ENCODE measurements at regions not wholly inside any gene's neighbourhood (a gene's known extent, or its start where the extent isn't known, plus 50 kb on each side); places are given as distances from the start of the nearest gene placed in this dataset.

DNA sequence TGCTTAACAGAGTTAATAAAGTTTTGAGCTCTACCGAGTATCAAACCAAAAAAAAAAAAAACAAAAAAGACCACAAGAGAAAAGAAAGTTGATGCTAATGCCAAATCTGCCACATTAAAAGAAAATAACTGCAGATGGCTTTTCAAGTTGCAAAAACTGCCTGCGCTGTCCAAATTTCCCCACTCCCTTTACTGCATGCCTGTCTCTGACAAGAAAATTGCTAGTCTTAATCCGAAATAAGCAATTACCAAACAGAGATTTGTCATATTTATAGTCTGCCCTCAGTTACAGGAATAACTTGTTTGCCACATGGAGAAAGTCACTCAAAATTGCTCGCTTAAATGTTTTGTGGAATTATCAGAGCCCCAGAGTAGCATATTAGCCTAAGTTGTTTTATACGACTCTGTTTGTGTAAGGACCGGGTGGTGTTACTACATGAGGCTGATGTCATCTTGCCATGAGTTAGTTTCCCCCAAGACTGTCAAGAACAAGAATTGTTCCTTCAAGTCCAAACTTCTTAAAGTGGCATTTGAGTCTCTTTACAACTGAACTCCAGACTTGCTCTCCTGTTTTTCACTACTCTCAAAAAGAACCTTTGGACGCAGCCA lies 160.9 kb downstream of the CEP120 start:
- H3K36me3 ChIP-seq (ENCODE audit: control insufficient read depth in 4 of 4, insufficient read depth in 4 of 4, low read length in 4 of 4), result no peaks in the 10 kb centered on the region
- no peak overlapping the region for H3K4me3 ChIP-seq
- H3K9me3 ChIP-seq (ENCODE audit: control insufficient read depth in 4 of 4, insufficient read depth in 3 of 4, low read length in 3 of 4), result peaks cover 0 to 6% (median 0%) of the 10 kb centered on the region in 4 donors
- peak overlapping the region in 1 of 2 donors; percentile 24 for H3K9ac ChIP-seq (ENCODE audit: insufficient read depth in 1 of 2, low read length in 2 of 2)
- TF ChIP-seq, protein P1, sequence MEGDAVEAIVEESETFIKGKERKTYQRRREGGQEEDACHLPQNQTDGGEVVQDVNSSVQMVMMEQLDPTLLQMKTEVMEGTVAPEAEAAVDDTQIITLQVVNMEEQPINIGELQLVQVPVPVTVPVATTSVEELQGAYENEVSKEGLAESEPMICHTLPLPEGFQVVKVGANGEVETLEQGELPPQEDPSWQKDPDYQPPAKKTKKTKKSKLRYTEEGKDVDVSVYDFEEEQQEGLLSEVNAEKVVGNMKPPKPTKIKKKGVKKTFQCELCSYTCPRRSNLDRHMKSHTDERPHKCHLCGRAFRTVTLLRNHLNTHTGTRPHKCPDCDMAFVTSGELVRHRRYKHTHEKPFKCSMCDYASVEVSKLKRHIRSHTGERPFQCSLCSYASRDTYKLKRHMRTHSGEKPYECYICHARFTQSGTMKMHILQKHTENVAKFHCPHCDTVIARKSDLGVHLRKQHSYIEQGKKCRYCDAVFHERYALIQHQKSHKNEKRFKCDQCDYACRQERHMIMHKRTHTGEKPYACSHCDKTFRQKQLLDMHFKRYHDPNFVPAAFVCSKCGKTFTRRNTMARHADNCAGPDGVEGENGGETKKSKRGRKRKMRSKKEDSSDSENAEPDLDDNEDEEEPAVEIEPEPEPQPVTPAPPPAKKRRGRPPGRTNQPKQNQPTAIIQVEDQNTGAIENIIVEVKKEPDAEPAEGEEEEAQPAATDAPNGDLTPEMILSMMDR (IDR thresholded peaks at IDR 0.05; ENCODE audit: control extremely low read depth, extremely low read depth), result no peak
- no peak overlapping the region for H3K27ac ChIP-seq (ENCODE audit: low read depth in 1 of 2, low read length in 1 of 2)
- ATAC-seq (ENCODE audit: insufficient read depth, low FRiP score), result no peak
- H3K4me1 ChIP-seq (ENCODE audit: control insufficient read depth in 5 of 5, insufficient read depth in 5 of 5, low read length in 5 of 5), result peaks cover 0 to 9% (median 4%) of the 10 kb centered on the region in 5 donors
- peak; percentile 51 to 88 (median 83) for DNase-seq
- H3K27me3 ChIP-seq (ENCODE audit: control insufficient read depth in 3 of 3, insufficient read depth in 3 of 3, low read length in 2 of 3), result no peaks in the 10 kb centered on the region
- WGBS, 2 donors, result 67 to 75% methylated on average over 7 of the region's 7 CpGs

DNA sequence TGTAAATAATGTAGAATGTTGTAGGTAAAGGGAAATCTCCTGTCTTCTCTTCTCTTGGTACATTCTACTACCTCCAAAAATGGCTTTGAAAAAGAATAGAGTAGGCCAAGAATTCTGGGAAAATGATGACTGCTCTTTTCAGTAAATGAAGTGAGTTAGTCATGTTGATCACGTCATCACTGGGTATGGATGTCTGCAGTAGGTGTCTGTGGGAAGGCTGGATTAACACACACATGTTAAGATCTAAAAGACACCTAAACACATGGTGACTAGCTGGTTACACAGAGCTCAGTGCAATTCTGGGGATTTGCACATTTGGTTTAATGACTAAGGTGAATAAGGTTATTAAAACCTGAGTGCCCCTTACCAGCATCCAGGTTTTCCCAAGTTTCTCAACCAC lies 161.5 kb downstream of the CEP120 start:
- no peak overlapping the region for H3K4me3 ChIP-seq
- ATAC-seq (ENCODE audit: insufficient read depth, low FRiP score) (no peak), DNase-seq (no peak)
- peaks cover 0 to 9% (median 4%) of the 10 kb centered on the region in 5 donors for H3K4me1 ChIP-seq (ENCODE audit: control insufficient read depth in 5 of 5, insufficient read depth in 5 of 5, low read length in 5 of 5)
- H3K27ac ChIP-seq (ENCODE audit: low read depth in 1 of 2, low read length in 1 of 2), result no peak overlapping the region
- H3K36me3 ChIP-seq (ENCODE audit: control insufficient read depth in 4 of 4, insufficient read depth in 4 of 4, low read length in 4 of 4), result no peaks in the 10 kb centered on the region
- TF ChIP-seq, protein P1 (IDR thresholded peaks at IDR 0.05; ENCODE audit: control extremely low read depth, extremely low read depth), result no peak
- peaks cover 0 to 7% (median 0%) of the 10 kb centered on the region in 4 donors for H3K9me3 ChIP-seq (ENCODE audit: control insufficient read depth in 4 of 4, insufficient read depth in 3 of 4, low read length in 3 of 4)
- WGBS, 2 donors, result 81 to 91% methylated on average over 1 of the region's 1 CpG
- no peak overlapping the region for H3K9ac ChIP-seq (ENCODE audit: insufficient read depth in 1 of 2, low read length in 2 of 2)
- H3K27me3 ChIP-seq (ENCODE audit: control insufficient read depth in 3 of 3, insufficient read depth in 3 of 3, low read length in 2 of 3), result no peaks in the 10 kb centered on the region

DNA sequence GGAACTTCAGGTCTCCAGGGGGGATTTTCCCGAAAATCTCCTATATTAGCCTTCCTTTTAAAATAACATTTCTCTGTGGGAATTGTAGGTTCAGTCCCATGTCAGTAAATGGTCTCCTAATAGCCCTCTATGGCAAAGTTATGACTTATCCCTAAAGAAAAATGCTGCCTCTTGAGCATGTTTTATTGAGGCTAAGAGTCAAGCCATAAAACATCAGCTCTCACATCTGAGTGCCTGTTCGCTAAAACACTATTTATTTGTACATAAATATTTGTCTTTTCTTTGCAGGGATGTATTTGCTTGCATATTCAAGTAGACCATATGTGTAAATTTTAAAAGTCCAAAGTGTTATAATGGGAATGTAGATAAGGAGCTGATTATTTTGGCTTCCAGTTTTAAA lies 160.4 kb downstream of the PRDM6 start:
- WGBS, 2 donors, result 73 to 88% methylated on average over 2 of the region's 2 CpGs

More for the DNA sequence above, 160.4 kb downstream of the PRDM6 start:
- TF ChIP-seq, protein P1 (IDR thresholded peaks at IDR 0.05; ENCODE audit: control extremely low read depth, extremely low read depth), result no peak
- Histone ChIP-seq H3K27ac (ENCODE audit: low read depth in 1 of 2, low read length in 1 of 2) (no peak overlapping the region), H3K27me3 (ENCODE audit: control insufficient read depth in 3 of 3, insufficient read depth in 3 of 3, low read length in 2 of 3) (no peaks in the 10 kb centered on the region), H3K36me3 (ENCODE audit: control insufficient read depth in 4 of 4, insufficient read depth in 4 of 4, low read length in 4 of 4) (no peaks in the 10 kb centered on the region), H3K4me1 (ENCODE audit: control insufficient read depth in 5 of 5, insufficient read depth in 5 of 5, low read length in 5 of 5) (peaks cover 0 to 9% (median 4%) of the 10 kb centered on the region in 5 donors), H3K4me3 (no peak overlapping the region), H3K9ac (ENCODE audit: insufficient read depth in 1 of 2, low read length in 2 of 2) (no peak overlapping the region), H3K9me3 (ENCODE audit: control insufficient read depth in 4 of 4, insufficient read depth in 3 of 4, low read length in 3 of 4) (no peaks in the 10 kb centered on the region)
- no peak for ATAC-seq (ENCODE audit: insufficient read depth, low FRiP score)
- DNase-seq, result peak in 1 of 3 donors; percentile 34
